GM18505 (cell line): ENCODE measurements at regions not wholly inside any gene's neighbourhood (a gene's known extent, or its start where the extent isn't known, plus 50 kb on each side); places are given as distances from the start of the nearest gene placed in this dataset.
A peak's percentile ranks its signal among the peaks of the same experiment; 100 is the strongest.

Experiments
- ATAC-seq: cut with Tn5 transposase; IDR thresholded peaks from one replicate; pipeline ENCODE4 v1.9.1; 2021; ENCODE audit not compliant: unreplicated experiment
- POLR2A ChIP-seq: IDR thresholded peaks from 4 replicates; pipeline ENCODE4 v1.6.1; 2011; ENCODE audit warnings: borderline replicate concordance; ENCODE audit not compliant: insufficient read depth, insufficient read length; ENCODE audit errors: extremely low read depth

- ATAC-seq, result no peak
These were observed 339.1 kb downstream of the FRK start for GRCh38 chr6:115721564-115721963.

GRCh38 chr6:115720900-115721299 is 339.8 kb downstream of the FRK start:
- no peak for TF ChIP-seq POLR2A
- ATAC-seq, result no peak

More at GRCh38 chr6:115721564-115721963, 339.1 kb downstream of the FRK start:
- TF ChIP-seq POLR2A, result no peak

- peak; percentile 48 for ATAC-seq
- no peak for TF ChIP-seq POLR2A
These were observed 343.2 kb downstream of the FRK start for GRCh38 chr6:115717472-115717871.

GRCh38 chr6:115717062-115717461 is 343.6 kb downstream of the FRK start:
- peak; percentile 98 for ATAC-seq
- no peak for TF ChIP-seq POLR2A

- no peak for ATAC-seq
These were observed 348.3 kb downstream of the FRK start for GRCh38 chr6:115712291-115712961.

GRCh38 chr6:115708850-115709249 is 351.8 kb downstream of the FRK start:
- ATAC-seq, result no peak
- no peak for TF ChIP-seq POLR2A

More at GRCh38 chr6:115712291-115712961, 348.3 kb downstream of the FRK start:
- TF ChIP-seq POLR2A, result no peak

- ATAC-seq, result no peak
- no peak for TF ChIP-seq POLR2A
These were observed 353.7 kb downstream of the FRK start for GRCh38 chr6:115706981-115707380.

GRCh38 chr6:115706324-115706723 is 354.4 kb downstream of the FRK start:
- no peak for ATAC-seq
- no peak for TF ChIP-seq POLR2A

- ATAC-seq, result no peak
- TF ChIP-seq POLR2A, result no peak
These were observed 356.7 kb downstream of the FRK start for GRCh38 chr6:115704028-115704427.

GRCh38 chr6:115691433-115691832 is 369.3 kb downstream of the FRK start:
- no peak for ATAC-seq

GRCh38 chr6:115690854-115691253 is 369.8 kb downstream of the FRK start:
- no peak for ATAC-seq
- TF ChIP-seq POLR2A, result no peak

More at GRCh38 chr6:115691433-115691832, 369.3 kb downstream of the FRK start:
- no peak for TF ChIP-seq POLR2A

GRCh38 chr6:115681978-115682775 is 378.5 kb downstream of the FRK start:
- TF ChIP-seq POLR2A, result no peak
- ATAC-seq, result no peak

- no peak for TF ChIP-seq POLR2A
- ATAC-seq, result no peak
These were observed 380.1 kb downstream of the FRK start for GRCh38 chr6:115680621-115681020.

GRCh38 chr6:115677198-115677597 is 383.5 kb downstream of the FRK start:
- no peak for ATAC-seq
- TF ChIP-seq POLR2A, result no peak
